Astrocyte (in vitro differentiated cells and primary cell): ENCODE measurements at regions not wholly inside any gene's neighbourhood (a gene's known extent, or its start where the extent isn't known, plus 50 kb on each side); places are given as distances from the start of the nearest gene placed in this dataset.

Experiments used
- EZH2 ChIP-seq: IDR thresholded peaks from 2 replicates; pipeline ENCODE4 v1.6.1; 2012; ENCODE audit warnings: mild to moderate bottlenecking, low read length, inconsistent platforms; ENCODE audit not compliant: insufficient read depth
- TF ChIP-seq, protein P1 (sequence below): IDR thresholded peaks from 2 replicates; pipeline ENCODE4 v1.5.1; 2011; ENCODE audit warnings: low read depth, mild to moderate bottlenecking, inconsistent platforms, low read length, moderate library complexity; ENCODE audit not compliant: insufficient read depth

DNA sequence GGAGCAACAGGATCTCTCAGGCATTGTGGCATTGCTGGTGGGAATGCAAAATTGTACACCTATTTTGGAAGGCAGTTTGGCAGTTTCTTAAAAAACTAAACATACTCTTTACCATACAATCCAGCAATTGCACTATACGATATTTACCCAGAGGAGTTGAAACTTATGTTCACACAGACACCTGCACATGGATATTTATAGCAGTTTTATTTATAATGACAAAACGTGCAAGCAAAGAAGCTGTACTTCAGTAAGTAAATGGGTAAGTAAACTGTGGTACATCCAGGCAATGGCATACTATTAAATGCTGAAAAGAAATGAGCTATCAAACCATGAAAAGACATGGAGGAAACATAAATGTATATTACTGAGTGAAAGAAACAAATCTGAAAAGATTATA, 71.6 kb upstream of the UBAC2 start:
- TF ChIP-seq, protein P1, sequence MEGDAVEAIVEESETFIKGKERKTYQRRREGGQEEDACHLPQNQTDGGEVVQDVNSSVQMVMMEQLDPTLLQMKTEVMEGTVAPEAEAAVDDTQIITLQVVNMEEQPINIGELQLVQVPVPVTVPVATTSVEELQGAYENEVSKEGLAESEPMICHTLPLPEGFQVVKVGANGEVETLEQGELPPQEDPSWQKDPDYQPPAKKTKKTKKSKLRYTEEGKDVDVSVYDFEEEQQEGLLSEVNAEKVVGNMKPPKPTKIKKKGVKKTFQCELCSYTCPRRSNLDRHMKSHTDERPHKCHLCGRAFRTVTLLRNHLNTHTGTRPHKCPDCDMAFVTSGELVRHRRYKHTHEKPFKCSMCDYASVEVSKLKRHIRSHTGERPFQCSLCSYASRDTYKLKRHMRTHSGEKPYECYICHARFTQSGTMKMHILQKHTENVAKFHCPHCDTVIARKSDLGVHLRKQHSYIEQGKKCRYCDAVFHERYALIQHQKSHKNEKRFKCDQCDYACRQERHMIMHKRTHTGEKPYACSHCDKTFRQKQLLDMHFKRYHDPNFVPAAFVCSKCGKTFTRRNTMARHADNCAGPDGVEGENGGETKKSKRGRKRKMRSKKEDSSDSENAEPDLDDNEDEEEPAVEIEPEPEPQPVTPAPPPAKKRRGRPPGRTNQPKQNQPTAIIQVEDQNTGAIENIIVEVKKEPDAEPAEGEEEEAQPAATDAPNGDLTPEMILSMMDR, result no peak
- no peak for TF ChIP-seq EZH2
